ENCODE measurements at regions not wholly inside any gene's neighbourhood (a gene's known extent, or its start where the extent isn't known, plus 50 kb on each side); places are given as distances from the start of the nearest gene placed in this dataset.

GRCh38 chr21:38917043-38917774, 111.5 kb downstream of the ETS2 start:
- intact Hi-C loops (cut with DNase I), result no loop called here

GRCh38 chr21:38916214-38916964, 110.7 kb downstream of the ETS2 start:
- DNase-seq (no peak), ATAC-seq (no peak)
- no peak overlapping the region for H3K27ac ChIP-seq
- H3K9me3 ChIP-seq, result no peaks in the 10 kb centered on the region
- peaks cover 46% of the 10 kb centered on the region for H3K4me1 ChIP-seq
- WGBS, 2 donors, result 65 to 72% methylated on average over 1 of the region's 1 CpG
- intact Hi-C loops (cut with DNase I), result no loop called here
- TF ChIP-seq POLR2A (IDR thresholded peaks at IDR 0.05), result no peak
- H3K27me3 ChIP-seq, result no peaks in the 10 kb centered on the region
- no peak overlapping the region for H3K4me3 ChIP-seq
- no peaks in the 10 kb centered on the region for H3K36me3 ChIP-seq (replicated peaks in 1 of 2; ENCODE audit: insufficient read depth in 1 of 2, low read depth in 2 of 2)

More at GRCh38 chr21:38917043-38917774, 111.5 kb downstream of the ETS2 start:
- WGBS, 2 donors, result 49 to 59% methylated on average over 10 to 12 of the region's 12 CpGs
- Histone ChIP-seq H3K4me3 (no peak overlapping the region), H3K27ac (no peak overlapping the region), H3K27me3 (no peaks in the 10 kb centered on the region), H3K9me3 (no peaks in the 10 kb centered on the region), H3K4me1 (peaks cover 44% of the 10 kb centered on the region), H3K36me3 (replicated peaks in 1 of 2; ENCODE audit: insufficient read depth in 1 of 2, low read depth in 2 of 2) (no peaks in the 10 kb centered on the region)
- ATAC-seq (no peak), DNase-seq (no peak)
- TF ChIP-seq CTCF (IDR thresholded peaks at IDR 0.05) (no peak), POLR2A (IDR thresholded peaks at IDR 0.05) (no peak)

- Histone ChIP-seq H3K4me3 (no peak overlapping the region), H3K27me3 (no peaks in the 10 kb centered on the region), H3K27ac (no peak overlapping the region), H3K4me1 (peaks cover 51% of the 10 kb centered on the region), H3K36me3 (replicated peaks in 1 of 2; ENCODE audit: insufficient read depth in 1 of 2, low read depth in 2 of 2) (no peaks in the 10 kb centered on the region), H3K9me3 (no peaks in the 10 kb centered on the region)
- DNase-seq (no peak), ATAC-seq (no peak)
- 83 to 87% methylated on average over 4 of the region's 4 CpGs for WGBS, 2 donors
- no peak for TF ChIP-seq CTCF (IDR thresholded peaks at IDR 0.05)
- TF ChIP-seq POLR2A (IDR thresholded peaks at IDR 0.05), result no peak
- intact Hi-C loops (cut with DNase I), result no loop called here
Observed at GRCh38 chr21:38915546-38915945, 109.8 kb downstream of the ETS2 start.

- H3K4me3 ChIP-seq, result no peak overlapping the region
- 51 to 62% methylated on average over 9 to 10 of the region's 10 CpGs for WGBS, 2 donors
- DNase-seq (no peak), ATAC-seq (no peak)
- no peaks in the 10 kb centered on the region for H3K36me3 ChIP-seq (replicated peaks in 1 of 2; ENCODE audit: insufficient read depth in 1 of 2, low read depth in 2 of 2)
- no peaks in the 10 kb centered on the region for H3K9me3 ChIP-seq
- intact Hi-C loops (cut with DNase I), result no loop called here
- H3K27ac ChIP-seq, result no peak overlapping the region
- TF ChIP-seq POLR2A (IDR thresholded peaks at IDR 0.05), result no peak
- TF ChIP-seq CTCF (IDR thresholded peaks at IDR 0.05), result no peak
- H3K27me3 ChIP-seq, result no peaks in the 10 kb centered on the region
- peaks cover 57% of the 10 kb centered on the region for H3K4me1 ChIP-seq
Observed at GRCh38 chr21:38914528-38915293, 109.0 kb downstream of the ETS2 start.

Data from body of pancreas (tissue), 4 donors.